ENCODE measurements at regions not wholly inside any gene's neighbourhood (a gene's known extent, or its start where the extent isn't known, plus 50 kb on each side); places are given as distances from the start of the nearest gene placed in this dataset.

GRCh38 chr7:3241686-3242258 is 59.3 kb upstream of the SDK1 start:
- no peak for TF ChIP-seq CTCF (IDR thresholded peaks at IDR 0.05)
- TF ChIP-seq POLR2A (IDR thresholded peaks at IDR 0.05) = no peak
